ENCODE measurements at regions not wholly inside any gene's neighbourhood (a gene's known extent, or its start where the extent isn't known, plus 50 kb on each side); places are given as distances from the start of the nearest gene placed in this dataset.
"Not testable (repeated sequence)": the region's sequence is repeated elsewhere in the genome, so short reads cannot be mapped to it uniquely, and the experiment has no call there.

DNA sequence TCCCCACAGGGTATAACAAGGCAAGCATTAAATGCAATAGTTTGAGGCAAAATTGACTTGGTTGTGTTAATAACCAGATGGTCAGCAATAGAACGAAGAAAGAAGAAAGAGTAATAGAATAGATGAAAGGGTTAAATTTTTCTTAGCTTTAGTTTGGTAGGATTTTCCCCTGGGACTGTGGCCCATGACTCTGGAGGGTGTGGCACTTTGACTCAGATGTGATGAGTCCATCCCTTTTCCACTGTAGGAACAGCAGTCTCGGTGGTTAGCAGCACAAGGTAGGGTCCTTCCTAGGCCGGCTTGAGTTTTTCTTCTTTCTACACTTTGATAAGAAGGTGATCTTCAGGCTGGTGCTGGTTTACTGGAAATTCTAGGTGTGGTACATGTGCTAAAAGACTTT, 321.0 kb downstream of the CGGBP1 start:
- in situ Hi-C loops (cut with HindIII; ENCODE audit: low sequenced_read_pairs), result not testable (repeated sequence)

- in situ Hi-C loops (cut with HindIII; ENCODE audit: low sequenced_read_pairs), result no loop called here
Measured at GRCh38 chr3:87733671-87734367, 325.0 kb downstream of the CGGBP1 start.

DNA sequence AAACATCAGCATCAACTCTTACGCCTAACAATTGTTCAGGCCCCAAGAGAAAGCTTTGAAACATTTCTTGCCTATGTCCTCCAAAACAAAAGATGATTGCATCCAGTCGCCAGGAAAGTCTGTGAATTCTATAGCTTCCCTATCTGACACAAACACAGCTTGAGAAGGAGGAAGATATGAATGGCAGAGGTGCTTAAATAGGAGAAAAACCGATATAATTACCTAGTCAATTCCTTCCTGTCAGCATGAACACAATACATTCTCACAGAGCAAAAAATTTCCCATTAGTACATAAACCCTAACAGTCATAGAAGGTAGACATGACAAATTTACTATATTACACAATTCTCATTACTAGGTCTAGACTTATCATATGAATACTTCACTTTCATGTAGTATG, 326.5 kb downstream of the CGGBP1 start:
- in situ Hi-C loops (cut with HindIII; ENCODE audit: low sequenced_read_pairs), result no loop called here

- in situ Hi-C loops (cut with HindIII; ENCODE audit: low sequenced_read_pairs), result no loop called here
Measured at GRCh38 chr3:87727783-87728182, 331.0 kb downstream of the CGGBP1 start.

DNA sequence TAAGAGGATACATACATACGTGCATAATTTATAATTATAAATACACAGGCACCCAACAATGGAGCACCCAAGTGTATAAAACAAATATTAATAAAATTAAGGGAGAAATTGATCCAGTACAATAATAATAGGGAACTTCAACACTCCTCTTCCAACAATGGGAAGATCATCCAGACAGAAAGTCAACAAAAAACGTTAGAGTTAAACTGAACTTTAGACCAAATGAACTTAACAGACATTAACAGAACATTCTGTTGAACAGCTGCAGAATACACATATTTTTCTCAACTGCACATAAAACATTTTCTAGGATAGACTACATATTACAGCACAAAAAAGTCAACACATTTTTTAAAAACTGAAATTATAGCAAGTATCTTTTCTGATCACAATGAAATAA, 339.7 kb downstream of the CGGBP1 start:
- in situ Hi-C loops (cut with HindIII; ENCODE audit: low sequenced_read_pairs), result no loop called here

DNA sequence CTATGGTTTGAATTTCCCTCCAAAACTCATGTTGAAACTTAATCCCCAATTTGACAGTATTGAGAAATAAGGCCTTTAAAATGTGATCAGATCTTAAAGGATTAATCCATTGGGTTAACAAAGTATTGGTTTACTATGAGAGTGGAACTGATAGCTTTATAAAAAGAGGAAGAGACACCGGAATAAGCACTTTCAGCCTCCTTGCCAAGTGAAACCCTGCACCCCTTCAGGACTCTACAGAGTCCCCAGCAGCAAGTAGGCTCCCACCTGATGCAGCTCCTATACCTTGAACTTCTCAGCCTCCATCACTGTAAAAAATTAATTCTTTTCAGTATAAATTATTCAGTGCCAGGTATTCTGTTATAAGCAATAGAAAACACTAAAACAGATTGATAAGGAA, 348.3 kb downstream of the CGGBP1 start:
- in situ Hi-C loops (cut with HindIII; ENCODE audit: low sequenced_read_pairs), result no loop called here

GRCh38 chr3:87710028-87710427, 348.8 kb downstream of the CGGBP1 start:
- in situ Hi-C loops (cut with HindIII; ENCODE audit: low sequenced_read_pairs), result no loop called here

DNA sequence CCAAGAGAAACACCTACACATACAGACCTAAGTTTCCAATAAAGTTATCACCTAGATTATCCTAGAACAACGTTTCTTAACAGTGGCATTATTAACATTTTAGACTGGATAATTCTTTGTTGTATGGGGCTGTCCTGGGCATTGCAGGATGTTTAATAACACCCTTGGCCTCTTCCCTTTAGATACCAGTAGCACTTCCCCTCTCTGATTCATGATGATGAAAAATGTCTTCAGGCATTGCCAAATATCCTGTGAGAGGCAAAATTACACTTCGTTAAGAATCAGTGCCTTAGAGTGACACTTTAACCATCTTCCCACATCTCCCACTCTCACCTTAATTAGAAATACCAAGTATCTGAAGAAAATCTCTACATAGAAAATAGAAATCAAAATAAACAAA, 352.6 kb downstream of the CGGBP1 start:
- in situ Hi-C loops (cut with HindIII; ENCODE audit: low sequenced_read_pairs), result no loop called here

DNA sequence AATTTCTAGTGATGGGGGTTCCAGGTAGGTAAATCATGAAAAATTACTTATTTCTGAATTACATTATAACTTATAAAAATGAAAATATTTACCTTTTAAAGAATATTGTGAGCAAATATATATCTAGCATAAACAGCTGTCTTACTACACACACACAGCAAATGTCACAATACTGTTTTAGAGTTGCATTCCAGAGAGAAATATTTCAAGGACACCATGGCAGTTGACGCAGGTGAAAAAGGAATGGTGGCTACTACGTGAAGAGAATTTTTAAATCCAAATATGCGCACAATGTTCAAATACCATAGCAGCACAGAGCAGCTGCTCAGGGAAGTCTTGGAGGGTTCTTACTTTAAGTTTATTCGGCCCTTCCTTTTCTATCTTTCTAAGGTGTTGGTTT, 356.2 kb downstream of the CGGBP1 start:
- in situ Hi-C loops (cut with HindIII; ENCODE audit: low sequenced_read_pairs), result no loop called here

DNA sequence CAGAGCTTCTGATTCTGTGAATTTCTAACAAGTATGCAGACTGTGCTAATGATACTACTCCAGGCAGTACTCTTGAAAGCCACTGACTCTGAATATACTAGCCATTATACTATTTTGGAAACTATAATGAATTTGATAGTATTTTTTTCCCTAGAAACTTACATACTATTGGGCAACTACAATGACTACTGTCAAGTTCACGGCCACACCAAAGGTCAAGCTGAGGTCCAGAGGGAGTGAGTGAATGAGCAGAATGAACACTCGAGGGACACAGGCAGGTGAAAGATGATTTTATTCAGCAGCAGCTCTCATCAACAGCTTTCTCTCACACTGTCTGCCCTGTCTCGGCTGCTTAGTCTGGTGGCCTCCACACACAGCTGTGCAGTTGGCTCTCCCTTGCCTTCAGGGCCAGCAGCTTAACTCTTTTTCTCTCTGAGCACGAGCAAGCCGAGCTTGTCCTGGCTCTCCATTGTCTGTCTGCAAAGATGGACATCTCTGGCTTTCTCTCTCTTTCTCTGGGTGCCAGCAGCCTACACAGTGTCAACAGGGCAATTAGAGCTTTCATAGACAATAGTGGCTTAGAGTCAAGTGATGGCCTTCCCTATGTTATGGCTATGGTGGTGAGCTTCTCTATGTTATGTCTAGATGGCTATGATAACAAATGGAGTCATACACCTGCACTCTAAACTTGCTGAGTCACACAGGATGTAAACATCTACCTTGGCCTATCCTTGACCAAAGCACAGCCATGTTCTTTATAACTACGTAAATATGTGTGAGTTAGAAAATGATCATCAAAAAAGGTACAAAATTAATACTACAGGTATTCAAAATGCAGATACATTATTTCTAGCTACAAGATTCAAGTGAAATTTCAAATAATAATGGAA, 362.4 kb downstream of the CGGBP1 start:
- in situ Hi-C loops (cut with HindIII; ENCODE audit: low sequenced_read_pairs), result no loop called here

DNA sequence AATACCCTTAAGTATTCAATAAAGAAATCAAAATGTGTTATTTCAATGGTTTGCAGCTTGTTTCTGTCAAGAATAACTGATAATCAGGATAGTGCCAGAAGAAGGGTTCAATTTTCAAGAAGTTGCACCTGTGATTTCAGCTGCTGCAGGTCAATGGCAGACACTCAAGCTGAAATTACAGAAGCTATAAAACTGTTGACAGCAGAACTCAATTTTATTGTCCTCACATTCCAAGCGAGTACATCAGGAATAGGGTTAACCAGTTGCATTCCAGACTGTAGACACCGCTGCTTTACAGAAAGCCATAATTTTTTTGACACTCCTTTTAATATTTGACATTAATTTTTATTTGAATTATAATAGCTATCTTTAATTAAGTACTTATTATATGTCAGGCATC, 364.1 kb downstream of the CGGBP1 start:
- in situ Hi-C loops (cut with HindIII; ENCODE audit: low sequenced_read_pairs), result no loop called here

GRCh38 chr3:87691109-87691508, 367.7 kb downstream of the CGGBP1 start:
- in situ Hi-C loops (cut with HindIII; ENCODE audit: low sequenced_read_pairs), result no loop called here

DNA sequence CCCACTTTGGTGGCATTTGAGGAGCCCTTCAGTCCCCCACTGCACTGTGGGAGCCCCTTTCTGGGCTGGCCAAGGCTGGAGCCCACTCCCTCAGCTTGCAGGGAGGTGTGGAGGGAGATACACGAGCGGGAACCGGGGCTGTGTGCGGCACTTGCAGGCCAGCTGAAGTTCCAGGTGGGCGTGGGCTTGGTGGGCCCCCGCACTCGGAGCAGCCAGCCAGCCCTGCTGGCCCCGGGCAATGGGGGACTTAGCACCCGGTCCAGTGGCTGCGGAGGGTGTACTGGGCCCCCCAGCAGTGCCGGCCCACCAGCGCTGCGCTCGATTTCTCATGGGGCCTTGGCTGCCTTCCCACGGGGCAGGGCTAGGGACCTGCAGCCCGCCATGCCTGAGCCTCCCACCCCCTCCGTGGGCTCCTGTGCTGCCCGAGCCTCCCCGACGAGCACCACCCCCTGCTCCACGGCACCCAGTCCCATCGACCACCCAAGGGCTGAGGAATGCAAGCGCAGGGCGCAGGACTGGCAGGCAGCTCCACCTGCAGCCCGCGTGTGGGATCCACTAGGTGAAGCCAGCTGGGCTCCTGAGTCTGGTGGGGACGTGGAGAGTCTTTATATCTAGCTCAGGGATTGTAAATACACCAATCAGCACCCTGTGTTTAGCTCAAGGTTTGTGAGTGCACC, 379.7 kb downstream of the CGGBP1 start:
- in situ Hi-C loops (cut with HindIII; ENCODE audit: low sequenced_read_pairs), result not testable (repeated sequence)

- in situ Hi-C loops (cut with HindIII; ENCODE audit: low sequenced_read_pairs), result no loop called here
Measured at GRCh38 chr3:87674397-87675161, 384.2 kb downstream of the CGGBP1 start.

DNA sequence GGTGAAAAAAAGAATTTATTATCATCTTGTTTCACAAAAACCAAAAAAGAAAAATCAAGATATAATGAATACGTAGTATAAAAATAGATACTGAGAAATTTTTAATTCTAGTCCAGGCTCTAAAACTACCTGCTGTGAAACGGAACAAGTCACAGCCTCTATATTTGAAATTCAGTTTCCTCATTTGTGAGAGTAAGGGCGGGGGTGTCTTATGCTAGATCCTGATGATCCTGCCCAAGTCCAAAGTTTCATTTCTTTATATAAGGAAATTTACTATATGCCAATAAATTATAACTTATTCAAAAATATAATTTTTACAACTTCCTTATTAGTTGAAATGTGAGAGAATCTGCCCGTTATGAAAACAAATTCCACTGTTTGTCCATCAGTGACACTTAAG, 385.7 kb downstream of the CGGBP1 start:
- in situ Hi-C loops (cut with HindIII; ENCODE audit: low sequenced_read_pairs), result no loop called here

DNA sequence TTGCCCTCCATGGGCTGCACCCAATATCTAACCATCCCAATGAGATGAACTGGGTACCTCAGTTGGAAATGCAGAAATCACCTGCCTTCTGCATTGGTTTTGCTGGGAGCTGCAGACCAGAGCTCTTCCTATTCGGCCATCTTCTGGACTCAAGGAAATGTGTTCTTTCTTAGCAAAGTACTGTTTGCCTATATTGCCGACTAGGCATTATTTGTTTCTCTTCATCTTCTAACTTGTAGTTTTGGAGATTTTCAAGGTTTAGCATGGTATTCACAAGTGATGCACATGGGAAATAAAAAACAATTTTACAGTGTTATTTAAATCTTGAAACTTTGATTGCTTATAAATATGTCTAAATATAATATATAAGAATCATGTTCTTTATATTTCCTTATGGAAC, 377.8 kb upstream of the POU1F1 start:
- in situ Hi-C loops (cut with HindIII; ENCODE audit: low sequenced_read_pairs), result no loop called here

- in situ Hi-C loops (cut with HindIII; ENCODE audit: low sequenced_read_pairs), result not testable (repeated sequence)
Measured at GRCh38 chr3:87653138-87653537, 376.8 kb upstream of the POU1F1 start.

GRCh38 chr3:87634426-87634825, 358.0 kb upstream of the POU1F1 start:
- in situ Hi-C loops (cut with HindIII; ENCODE audit: low sequenced_read_pairs), result no loop called here

- in situ Hi-C loops (cut with HindIII; ENCODE audit: low sequenced_read_pairs), result no loop called here
Measured at GRCh38 chr3:87627316-87627715, 350.9 kb upstream of the POU1F1 start.

DNA sequence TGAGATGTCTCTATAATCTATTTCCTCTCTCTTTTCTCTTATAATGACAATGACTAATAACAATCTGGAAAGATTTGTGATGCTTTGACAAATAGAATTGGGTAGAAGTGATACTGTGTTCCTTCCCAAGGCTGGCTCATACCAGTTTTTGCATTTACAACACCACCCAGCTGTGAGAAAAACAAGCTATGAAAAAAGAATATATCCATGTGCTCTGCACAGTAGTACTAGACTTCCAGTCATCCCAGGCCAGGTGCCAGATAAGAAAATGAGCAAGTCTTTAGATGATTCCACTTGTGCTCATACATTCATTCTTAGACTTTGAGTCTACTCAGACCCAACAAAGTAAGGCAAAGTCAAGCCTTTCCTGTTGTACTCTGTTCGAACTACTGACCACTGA, 350.2 kb upstream of the POU1F1 start:
- in situ Hi-C loops (cut with HindIII; ENCODE audit: low sequenced_read_pairs), result no loop called here

- in situ Hi-C loops (cut with HindIII; ENCODE audit: low sequenced_read_pairs), result no loop called here
Measured at GRCh38 chr3:87625876-87626275, 349.5 kb upstream of the POU1F1 start.

All from DLD1 (cell line).